ENCODE measurements at regions not wholly inside any gene's neighbourhood (a gene's known extent, or its start where the extent isn't known, plus 50 kb on each side); places are given as distances from the start of the nearest gene placed in this dataset.

GRCh38 chr1:90562892-90563291 is 154.2 kb downstream of the BARHL2 start:
- Histone ChIP-seq H3K27me3 (no peaks in the 10 kb centered on the region), H3K9me3 (no peaks in the 10 kb centered on the region), H3K4me1 (no peaks in the 10 kb centered on the region), H3K27ac (no peak overlapping the region), H3K36me3 (replicated peaks in 1 of 2; ENCODE audit: insufficient read depth in 1 of 2, low read depth in 2 of 2) (no peaks in the 10 kb centered on the region), H3K4me3 (no peak overlapping the region)
- DNase-seq (no peak), ATAC-seq (no peak)
- WGBS, 2 donors = 43 to 67% methylated on average over 2 of the region's 2 CpGs
- TF ChIP-seq, protein P1, sequence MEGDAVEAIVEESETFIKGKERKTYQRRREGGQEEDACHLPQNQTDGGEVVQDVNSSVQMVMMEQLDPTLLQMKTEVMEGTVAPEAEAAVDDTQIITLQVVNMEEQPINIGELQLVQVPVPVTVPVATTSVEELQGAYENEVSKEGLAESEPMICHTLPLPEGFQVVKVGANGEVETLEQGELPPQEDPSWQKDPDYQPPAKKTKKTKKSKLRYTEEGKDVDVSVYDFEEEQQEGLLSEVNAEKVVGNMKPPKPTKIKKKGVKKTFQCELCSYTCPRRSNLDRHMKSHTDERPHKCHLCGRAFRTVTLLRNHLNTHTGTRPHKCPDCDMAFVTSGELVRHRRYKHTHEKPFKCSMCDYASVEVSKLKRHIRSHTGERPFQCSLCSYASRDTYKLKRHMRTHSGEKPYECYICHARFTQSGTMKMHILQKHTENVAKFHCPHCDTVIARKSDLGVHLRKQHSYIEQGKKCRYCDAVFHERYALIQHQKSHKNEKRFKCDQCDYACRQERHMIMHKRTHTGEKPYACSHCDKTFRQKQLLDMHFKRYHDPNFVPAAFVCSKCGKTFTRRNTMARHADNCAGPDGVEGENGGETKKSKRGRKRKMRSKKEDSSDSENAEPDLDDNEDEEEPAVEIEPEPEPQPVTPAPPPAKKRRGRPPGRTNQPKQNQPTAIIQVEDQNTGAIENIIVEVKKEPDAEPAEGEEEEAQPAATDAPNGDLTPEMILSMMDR (IDR thresholded peaks at IDR 0.05) = no peak
- TF ChIP-seq POLR2A (IDR thresholded peaks at IDR 0.05) = no peak
- intact Hi-C loops (cut with DNase I) = no loop called here

DNA sequence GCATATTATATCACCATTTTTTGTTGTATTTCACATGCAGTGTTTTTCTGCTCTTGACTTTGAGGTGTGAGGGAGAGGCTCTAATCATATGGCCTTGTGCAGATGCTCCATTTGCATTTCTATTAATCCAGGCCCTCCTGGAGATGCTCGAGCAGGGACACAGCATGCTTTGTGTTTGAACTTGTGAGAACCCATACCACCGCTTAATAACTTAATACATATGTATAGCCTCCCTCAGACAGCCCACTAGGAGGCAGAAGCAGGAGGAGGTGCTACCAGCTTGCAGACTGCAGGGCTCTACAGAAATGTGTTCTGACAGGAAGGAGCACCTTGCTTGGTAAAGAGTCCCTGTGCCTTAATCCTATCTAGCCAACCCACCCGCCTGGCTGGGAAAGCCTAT is 155.2 kb downstream of the BARHL2 start:
- no peaks in the 10 kb centered on the region for H3K27me3 ChIP-seq
- 39 to 48% methylated on average over 3 of the region's 3 CpGs for WGBS, 2 donors
- TF ChIP-seq POLR2A (IDR thresholded peaks at IDR 0.05) = no peak
- TF ChIP-seq, protein P1 (IDR thresholded peaks at IDR 0.05) = no peak
- no peaks in the 10 kb centered on the region for H3K9me3 ChIP-seq
- H3K27ac ChIP-seq = no peak overlapping the region
- intact Hi-C loops (cut with DNase I) = no loop called here
- no peak for DNase-seq
- H3K4me3 ChIP-seq = no peak overlapping the region
- H3K36me3 ChIP-seq (replicated peaks in 1 of 2; ENCODE audit: insufficient read depth in 1 of 2, low read depth in 2 of 2) = no peaks in the 10 kb centered on the region
- H3K4me1 ChIP-seq = no peaks in the 10 kb centered on the region
- no peak for ATAC-seq

- 49 to 52% methylated on average over 7 of the region's 7 CpGs for WGBS, 2 donors
- Histone ChIP-seq H3K9me3 (no peaks in the 10 kb centered on the region), H3K4me1 (no peaks in the 10 kb centered on the region), H3K4me3 (no peak overlapping the region), H3K36me3 (replicated peaks in 1 of 2; ENCODE audit: insufficient read depth in 1 of 2, low read depth in 2 of 2) (no peaks in the 10 kb centered on the region), H3K27me3 (no peaks in the 10 kb centered on the region), H3K27ac (no peak overlapping the region)
- ATAC-seq (no peak), DNase-seq (no peak)
- intact Hi-C loops (cut with DNase I) = no loop called here
- TF ChIP-seq, protein P1 (IDR thresholded peaks at IDR 0.05) = no peak
- TF ChIP-seq POLR2A (IDR thresholded peaks at IDR 0.05) = no peak
Observed at GRCh38 chr1:90561103-90561783, 155.9 kb downstream of the BARHL2 start.

- no peak for ATAC-seq
- 61 to 66% methylated on average over 6 of the region's 6 CpGs for WGBS, 2 donors
- H3K4me1 ChIP-seq = no peaks in the 10 kb centered on the region
- no peak overlapping the region for H3K4me3 ChIP-seq
- H3K36me3 ChIP-seq (replicated peaks in 1 of 2; ENCODE audit: insufficient read depth in 1 of 2, low read depth in 2 of 2) = no peaks in the 10 kb centered on the region
- intact Hi-C loops (cut with DNase I) = no loop called here
- TF ChIP-seq, protein P1 (IDR thresholded peaks at IDR 0.05) = no peak
- TF ChIP-seq POLR2A (IDR thresholded peaks at IDR 0.05) = no peak
- no peaks in the 10 kb centered on the region for H3K9me3 ChIP-seq
- H3K27ac ChIP-seq = no peak overlapping the region
- no peak for DNase-seq
- H3K27me3 ChIP-seq = no peaks in the 10 kb centered on the region
Observed at GRCh38 chr1:90558754-90559378, 158.2 kb downstream of the BARHL2 start.

DNA sequence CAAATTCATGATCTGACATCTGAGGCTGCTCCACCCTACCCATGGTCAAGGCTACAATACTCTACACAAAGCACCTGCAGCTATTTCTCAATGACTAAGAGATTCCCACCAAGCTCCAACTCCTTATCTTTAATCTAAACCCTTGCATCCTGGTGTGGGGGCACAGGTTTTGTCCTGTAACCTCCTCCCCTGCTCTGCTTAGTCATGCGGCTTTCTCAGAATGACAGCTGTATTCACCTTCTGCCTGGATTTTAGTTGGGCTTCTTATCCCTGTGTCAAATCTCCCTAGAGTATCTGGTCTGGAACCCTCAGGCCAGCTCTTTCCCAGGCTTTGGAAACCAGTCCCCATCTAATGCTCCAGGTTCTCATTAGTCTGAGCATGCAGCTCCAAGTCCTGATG is 159.0 kb downstream of the BARHL2 start:
- no peaks in the 10 kb centered on the region for H3K27me3 ChIP-seq
- intact Hi-C loops (cut with DNase I) = no loop called here
- ATAC-seq = no peak
- no peak for TF ChIP-seq POLR2A (IDR thresholded peaks at IDR 0.05)
- TF ChIP-seq, protein P1 (IDR thresholded peaks at IDR 0.05) = no peak
- 65 to 86% methylated on average over 1 of the region's 1 CpG for WGBS, 2 donors
- DNase-seq = no peak
- H3K9me3 ChIP-seq = no peaks in the 10 kb centered on the region
- H3K4me3 ChIP-seq = no peak overlapping the region
- H3K36me3 ChIP-seq (replicated peaks in 1 of 2; ENCODE audit: insufficient read depth in 1 of 2, low read depth in 2 of 2) = no peaks in the 10 kb centered on the region
- H3K4me1 ChIP-seq = no peaks in the 10 kb centered on the region
- H3K27ac ChIP-seq = no peak overlapping the region
